ENCODE measurements at regions not wholly inside any gene's neighbourhood (a gene's known extent, or its start where the extent isn't known, plus 50 kb on each side); places are given as distances from the start of the nearest gene placed in this dataset.
"Not testable (repeated sequence)": the region's sequence is repeated elsewhere in the genome, so short reads cannot be mapped to it uniquely, and the experiment has no call there.

- not testable (repeated sequence) for DNase-seq (ENCODE audit: low read depth)
These were observed 1602.3 kb downstream of the RPIA start for GRCh38 chr2:90293806-90294205.

- not testable (repeated sequence) for DNase-seq (ENCODE audit: low read depth)
These were observed 1603.7 kb downstream of the RPIA start for GRCh38 chr2:90295036-90295750.

GRCh38 chr2:90296484-90296777, 1605.0 kb downstream of the RPIA start:
- DNase-seq (ENCODE audit: low read depth), result not testable (repeated sequence)

GRCh38 chr2:90297701-90298100, 1606.2 kb downstream of the RPIA start:
- not testable (repeated sequence) for DNase-seq (ENCODE audit: low read depth)

- DNase-seq (ENCODE audit: low read depth), result not testable (repeated sequence)
These were observed 1606.8 kb downstream of the RPIA start for GRCh38 chr2:90298126-90298755.

- DNase-seq (ENCODE audit: low read depth), result not testable (repeated sequence)
These were observed 1607.5 kb downstream of the RPIA start for GRCh38 chr2:90298983-90299382.

GRCh38 chr2:90322982-90323381, 1631.5 kb downstream of the RPIA start:
- not testable (repeated sequence) for DNase-seq (ENCODE audit: low read depth)

GRCh38 chr2:90323612-90324558, 1632.4 kb downstream of the RPIA start:
- DNase-seq (ENCODE audit: low read depth), result peak; percentile 3

GRCh38 chr2:90324672-90325071, 1633.2 kb downstream of the RPIA start:
- not testable (repeated sequence) for DNase-seq (ENCODE audit: low read depth)

GRCh38 chr2:90325796-90326353, 1634.4 kb downstream of the RPIA start:
- DNase-seq (ENCODE audit: low read depth), result not testable (repeated sequence)

GRCh38 chr2:90355546-90355945, 1664.1 kb downstream of the RPIA start:
- not testable (repeated sequence) for DNase-seq (ENCODE audit: low read depth)

- DNase-seq (ENCODE audit: low read depth), result not testable (repeated sequence)
These were observed 1667.9 kb downstream of the RPIA start for GRCh38 chr2:90359344-90359743.

GRCh38 chr2:90359887-90360730, 1668.6 kb downstream of the RPIA start:
- DNase-seq (ENCODE audit: low read depth), result not testable (repeated sequence)

GRCh38 chr2:90360731-90361035, 1669.2 kb downstream of the RPIA start:
- DNase-seq (ENCODE audit: low read depth), result not testable (repeated sequence)

Measured in ELR (cell line).